ENCODE measurements at regions not wholly inside any gene's neighbourhood (a gene's known extent, or its start where the extent isn't known, plus 50 kb on each side); places are given as distances from the start of the nearest gene placed in this dataset.

DNA sequence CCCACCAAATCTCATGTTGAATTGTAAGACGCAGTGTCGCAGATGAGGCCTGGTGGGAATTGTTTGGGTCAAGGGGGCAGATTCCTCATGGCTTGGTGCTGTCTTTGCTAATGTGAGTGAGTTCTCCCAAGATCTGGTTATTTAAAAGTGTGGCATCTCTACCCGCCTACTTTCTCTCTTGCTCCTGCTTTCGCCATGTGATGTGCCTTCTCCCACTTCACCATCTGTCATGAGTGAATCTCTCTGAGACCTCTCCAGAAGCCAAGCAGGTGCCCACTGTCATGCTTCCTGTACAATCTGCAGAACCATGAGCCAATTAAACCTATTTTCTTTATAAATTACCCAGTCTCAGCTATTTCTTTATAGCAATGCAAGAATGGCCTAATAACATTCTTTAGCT is 246.6 kb upstream of the CDH20 start:
- Histone ChIP-seq H3K4me3 (ENCODE audit: low read depth, low read length) (no peak overlapping the region), H3K36me3 (ENCODE audit: control insufficient read depth, insufficient read depth, low read length) (no peaks in the 10 kb centered on the region), H3K9me3 (no peaks in the 10 kb centered on the region), H3K27me3 (replicated peaks; ENCODE audit: control insufficient read depth, insufficient read depth, low read length) (no peaks in the 10 kb centered on the region), H3K4me1 (no peaks in the 10 kb centered on the region)
- no peak overlapping the region for H3K4me3 Mint-ChIP-seq (ENCODE audit: unreplicated experiment)
- POLR2A ChIA-PET, result no interaction called here
- DNase-seq, result no peak
- TF ChIP-seq, protein P1, sequence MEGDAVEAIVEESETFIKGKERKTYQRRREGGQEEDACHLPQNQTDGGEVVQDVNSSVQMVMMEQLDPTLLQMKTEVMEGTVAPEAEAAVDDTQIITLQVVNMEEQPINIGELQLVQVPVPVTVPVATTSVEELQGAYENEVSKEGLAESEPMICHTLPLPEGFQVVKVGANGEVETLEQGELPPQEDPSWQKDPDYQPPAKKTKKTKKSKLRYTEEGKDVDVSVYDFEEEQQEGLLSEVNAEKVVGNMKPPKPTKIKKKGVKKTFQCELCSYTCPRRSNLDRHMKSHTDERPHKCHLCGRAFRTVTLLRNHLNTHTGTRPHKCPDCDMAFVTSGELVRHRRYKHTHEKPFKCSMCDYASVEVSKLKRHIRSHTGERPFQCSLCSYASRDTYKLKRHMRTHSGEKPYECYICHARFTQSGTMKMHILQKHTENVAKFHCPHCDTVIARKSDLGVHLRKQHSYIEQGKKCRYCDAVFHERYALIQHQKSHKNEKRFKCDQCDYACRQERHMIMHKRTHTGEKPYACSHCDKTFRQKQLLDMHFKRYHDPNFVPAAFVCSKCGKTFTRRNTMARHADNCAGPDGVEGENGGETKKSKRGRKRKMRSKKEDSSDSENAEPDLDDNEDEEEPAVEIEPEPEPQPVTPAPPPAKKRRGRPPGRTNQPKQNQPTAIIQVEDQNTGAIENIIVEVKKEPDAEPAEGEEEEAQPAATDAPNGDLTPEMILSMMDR (IDR thresholded peaks at IDR 0.05; ENCODE audit: insufficient read depth in 1 of 2, low read depth in 1 of 2, low read length in 1 of 2, severe bottlenecking in 1 of 2, unreplicated experiment in 1 of 2), result no peak
- no peaks in the 10 kb centered on the region for H3K27me3 Mint-ChIP-seq (ENCODE audit: insufficient read depth, unreplicated experiment)
- no TSS peak for BruUV-seq (replicated peaks)
- CTCF ChIA-PET, result no interaction called here
- no peak overlapping the region for H3K27ac Mint-ChIP-seq (ENCODE audit: unreplicated experiment)
- H3K4me1 Mint-ChIP-seq (ENCODE audit: low read depth, unreplicated experiment), result no peaks in the 10 kb centered on the region
- intact Hi-C loops (cut with micrococcal nuclease; ENCODE audit: unreplicated experiment), result loop anchor here (5.0 kb wide), 1 partner anchor 416 kb away; no protein-coding TSS in a partner anchor
- no peaks in the 10 kb centered on the region for H3K36me3 Mint-ChIP-seq (ENCODE audit: insufficient read depth, unreplicated experiment)
- H3K9me3 Mint-ChIP-seq (ENCODE audit: unreplicated experiment), result no peaks in the 10 kb centered on the region

DNA sequence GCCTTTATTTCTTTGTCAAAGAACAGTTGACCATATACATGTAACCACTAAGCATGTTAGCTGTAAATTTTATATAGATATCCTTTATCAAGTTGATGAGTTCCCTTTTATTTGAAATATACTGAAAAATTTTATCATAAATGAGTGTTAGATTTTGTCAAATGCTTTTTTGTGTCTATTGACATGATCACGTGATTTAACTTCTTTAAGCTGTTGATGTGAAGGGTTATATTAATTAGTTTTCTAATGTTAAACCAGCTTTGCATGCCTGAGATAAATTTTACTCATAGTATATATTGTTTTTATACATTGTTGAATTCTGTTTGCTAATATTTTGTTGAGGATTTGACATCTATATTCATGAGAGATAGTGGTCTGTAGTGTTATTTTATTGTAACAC is 241.9 kb upstream of the CDH20 start:
- POLR2A ChIA-PET, result no interaction called here
- no peaks in the 10 kb centered on the region for H3K4me1 Mint-ChIP-seq (ENCODE audit: low read depth, unreplicated experiment)
- no peaks in the 10 kb centered on the region for H3K9me3 ChIP-seq
- BruUV-seq (replicated peaks), result no TSS peak
- H3K4me3 Mint-ChIP-seq (ENCODE audit: unreplicated experiment), result no peak overlapping the region
- CTCF ChIA-PET, result no interaction called here
- DNase-seq, result no peak
- H3K9me3 Mint-ChIP-seq (ENCODE audit: unreplicated experiment), result no peaks in the 10 kb centered on the region
- H3K4me3 ChIP-seq (ENCODE audit: low read depth, low read length), result no peak overlapping the region
- no peaks in the 10 kb centered on the region for H3K36me3 Mint-ChIP-seq (ENCODE audit: insufficient read depth, unreplicated experiment)
- TF ChIP-seq, protein P1 (IDR thresholded peaks at IDR 0.05; ENCODE audit: insufficient read depth in 1 of 2, low read depth in 1 of 2, low read length in 1 of 2, severe bottlenecking in 1 of 2, unreplicated experiment in 1 of 2), result no peak
- no peak overlapping the region for H3K27ac Mint-ChIP-seq (ENCODE audit: unreplicated experiment)
- H3K27me3 Mint-ChIP-seq (ENCODE audit: insufficient read depth, unreplicated experiment), result no peaks in the 10 kb centered on the region
- no peaks in the 10 kb centered on the region for H3K27me3 ChIP-seq (replicated peaks; ENCODE audit: control insufficient read depth, insufficient read depth, low read length)
- intact Hi-C loops (cut with micrococcal nuclease; ENCODE audit: unreplicated experiment), result no loop called here
- no peaks in the 10 kb centered on the region for H3K4me1 ChIP-seq
- no peaks in the 10 kb centered on the region for H3K36me3 ChIP-seq (ENCODE audit: control insufficient read depth, insufficient read depth, low read length)

DNA sequence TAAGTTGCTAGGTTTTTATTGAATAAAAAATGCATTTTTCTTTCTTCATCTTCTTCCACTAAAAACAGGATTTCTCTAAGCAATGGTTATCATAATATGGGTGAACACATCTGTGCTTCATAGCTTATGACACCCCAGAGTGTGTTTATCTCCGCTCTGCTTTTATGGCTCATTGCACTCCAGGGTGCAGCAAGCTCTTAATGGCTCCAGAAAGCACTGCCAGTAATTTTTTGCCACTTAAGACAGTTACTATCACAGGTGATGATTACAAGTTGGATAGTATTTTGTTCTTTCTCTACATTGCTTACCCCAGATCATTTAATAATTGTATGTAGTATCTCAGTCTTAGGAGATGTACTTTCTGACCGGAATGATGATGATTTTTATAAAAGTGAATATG is 239.3 kb upstream of the CDH20 start:
- BruUV-seq (replicated peaks), result no TSS peak
- Histone ChIP-seq H3K9me3 (no peaks in the 10 kb centered on the region), H3K27me3 (replicated peaks; ENCODE audit: control insufficient read depth, insufficient read depth, low read length) (no peaks in the 10 kb centered on the region), H3K4me1 (no peaks in the 10 kb centered on the region), H3K4me3 (ENCODE audit: low read depth, low read length) (no peak overlapping the region), H3K36me3 (ENCODE audit: control insufficient read depth, insufficient read depth, low read length) (no peaks in the 10 kb centered on the region)
- intact Hi-C loops (cut with micrococcal nuclease; ENCODE audit: unreplicated experiment), result no loop called here
- ChIA-PET CTCF (no interaction called here), POLR2A (no interaction called here)
- Mint-ChIP-seq H3K36me3 (ENCODE audit: insufficient read depth, unreplicated experiment) (no peaks in the 10 kb centered on the region), H3K4me3 (ENCODE audit: unreplicated experiment) (no peak overlapping the region), H3K27me3 (ENCODE audit: insufficient read depth, unreplicated experiment) (no peaks in the 10 kb centered on the region), H3K4me1 (ENCODE audit: low read depth, unreplicated experiment) (no peaks in the 10 kb centered on the region), H3K27ac (ENCODE audit: unreplicated experiment) (no peak overlapping the region), H3K9me3 (ENCODE audit: unreplicated experiment) (no peaks in the 10 kb centered on the region)
- TF ChIP-seq, protein P1 (IDR thresholded peaks at IDR 0.05; ENCODE audit: insufficient read depth in 1 of 2, low read depth in 1 of 2, low read length in 1 of 2, severe bottlenecking in 1 of 2, unreplicated experiment in 1 of 2), result no peak
- no peak for DNase-seq

Measured in Caco-2 (cell line).